ENCODE measurements at regions not wholly inside any gene's neighbourhood (a gene's known extent, or its start where the extent isn't known, plus 50 kb on each side); places are given as distances from the start of the nearest gene placed in this dataset.
"Not testable (repeated sequence)": the region's sequence is repeated elsewhere in the genome, so short reads cannot be mapped to it uniquely, and the experiment has no call there.

DNA sequence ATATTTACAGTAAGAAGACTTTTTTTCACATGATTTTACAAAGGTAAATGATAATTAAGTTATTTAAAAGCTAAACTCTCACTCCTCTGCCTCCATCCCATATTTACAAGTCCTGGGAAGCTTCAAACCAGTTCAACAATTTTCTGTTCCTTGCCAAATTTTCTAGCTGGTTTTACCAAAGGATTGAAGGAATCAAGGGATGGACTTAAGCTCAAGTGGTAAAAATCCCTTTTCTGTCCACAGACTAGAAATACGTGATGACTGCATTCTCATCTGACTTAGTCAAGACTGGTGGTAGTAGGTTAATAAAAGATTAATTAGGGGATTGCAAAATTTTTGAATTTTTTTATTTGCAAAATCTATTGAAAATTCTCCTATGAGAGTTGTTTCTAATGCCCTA, 297.3 kb downstream of the MTX2 start:
- DNase-seq (ENCODE audit: low spot score) (no peak), FAIRE-seq (no peak)

DNA sequence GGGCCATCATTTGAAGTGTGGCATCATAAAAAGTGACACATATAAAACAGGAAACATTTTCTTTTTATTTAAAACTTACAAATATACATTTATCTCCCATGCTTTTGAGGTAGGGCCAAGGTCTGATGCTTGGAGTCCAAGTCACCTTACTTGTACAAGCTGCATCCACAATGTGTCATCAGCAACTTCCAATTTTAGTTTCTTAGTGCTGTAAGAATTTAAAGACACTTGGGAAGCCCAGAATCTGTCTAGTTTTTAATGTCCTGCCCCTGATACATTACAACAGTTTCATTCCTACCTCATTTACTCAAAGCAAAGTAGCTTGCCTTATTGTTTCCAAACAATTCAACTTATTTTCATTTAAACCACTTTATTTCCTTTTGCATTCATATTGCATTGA, 297.7 kb downstream of the MTX2 start:
- DNase-seq (ENCODE audit: low spot score) (no peak), FAIRE-seq (no peak)

DNA sequence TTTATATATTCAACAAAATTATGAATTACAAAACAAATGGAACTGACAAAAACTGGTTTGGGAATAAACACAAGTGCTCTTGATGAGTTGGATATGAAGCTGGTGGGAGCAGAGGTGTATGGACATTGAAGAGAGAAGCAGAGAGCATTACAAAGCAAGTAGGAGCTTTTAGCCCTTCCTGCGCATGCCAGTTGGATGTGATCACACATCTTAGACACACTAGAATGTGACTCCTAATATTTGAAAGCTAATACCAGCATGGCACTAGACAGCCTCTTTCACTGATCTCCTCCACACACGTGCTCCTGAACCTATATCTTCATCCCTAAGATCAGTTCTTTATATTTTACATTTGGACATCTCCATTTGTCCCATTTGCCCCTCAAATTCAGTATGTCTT, 298.1 kb downstream of the MTX2 start:
- no peak for FAIRE-seq
- no peak for DNase-seq (ENCODE audit: low spot score)

DNA sequence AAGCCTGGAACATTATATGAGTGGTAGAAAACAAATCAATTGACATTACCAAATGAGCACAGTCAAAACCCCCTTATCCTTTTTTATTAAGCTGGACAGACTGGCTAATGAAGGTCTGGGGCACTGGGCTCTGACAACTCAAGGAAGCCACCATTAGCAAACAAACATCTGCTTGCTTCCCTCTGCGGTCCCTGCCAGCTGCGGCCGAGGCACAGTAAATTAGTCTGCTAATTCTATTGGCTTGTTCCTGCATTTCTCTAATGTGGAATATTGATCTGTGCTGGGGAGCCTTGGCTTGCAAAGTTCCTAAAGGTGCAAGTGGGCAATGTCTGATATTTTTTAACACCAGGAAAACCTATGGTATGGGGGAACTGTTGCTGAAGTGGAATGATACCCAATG, 300.3 kb downstream of the MTX2 start:
- DNase-seq (ENCODE audit: low spot score) (no peak), FAIRE-seq (no peak)

DNA sequence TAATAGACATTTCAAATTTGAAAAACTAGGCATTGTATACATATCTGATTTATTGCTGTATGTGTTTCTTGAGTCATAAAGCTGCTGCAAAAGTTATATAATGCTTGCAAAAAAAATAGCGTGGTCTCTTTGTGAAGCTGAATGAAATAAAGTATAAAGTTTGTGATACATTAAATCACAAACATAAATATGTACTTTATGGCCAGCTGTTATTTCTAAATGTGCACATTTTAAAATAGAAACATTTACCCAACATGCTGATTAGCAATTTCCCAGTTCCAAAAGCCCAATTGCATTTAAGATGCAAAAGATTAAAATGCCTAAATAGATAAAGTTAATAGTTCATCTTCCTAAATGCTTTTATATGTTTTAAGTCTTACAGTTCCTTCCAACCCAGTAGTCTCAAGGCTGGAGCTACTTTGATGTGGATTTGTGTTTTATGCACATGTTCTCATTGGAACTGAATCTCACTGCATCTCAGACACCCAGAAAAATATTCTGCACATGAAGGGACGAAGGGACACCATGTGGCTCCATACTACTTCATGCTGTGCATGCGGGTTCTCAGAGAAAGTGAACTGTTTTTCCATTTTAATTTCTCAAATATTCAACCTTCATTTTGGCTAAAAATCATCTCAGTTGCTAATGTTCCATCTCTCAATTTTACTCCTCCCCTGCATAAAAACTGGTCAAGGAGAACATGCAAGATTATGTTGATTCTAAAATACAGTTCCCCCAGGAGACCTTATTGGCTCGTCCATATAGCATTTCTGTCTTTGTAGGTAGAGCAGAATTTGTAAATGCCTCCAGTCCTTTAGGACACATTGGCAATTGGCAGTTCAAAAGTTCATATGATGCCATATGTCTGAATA, 304.6 kb downstream of the MTX2 start:
- no peak for FAIRE-seq
- no peak for DNase-seq (ENCODE audit: low spot score)

GRCh38 chr2:176574484-176575236, 305.4 kb downstream of the MTX2 start:
- FAIRE-seq (no peak), DNase-seq (ENCODE audit: low spot score) (no peak)

- FAIRE-seq, result no peak
Measured at GRCh38 chr2:176575237-176575744, 306.0 kb downstream of the MTX2 start.

DNA sequence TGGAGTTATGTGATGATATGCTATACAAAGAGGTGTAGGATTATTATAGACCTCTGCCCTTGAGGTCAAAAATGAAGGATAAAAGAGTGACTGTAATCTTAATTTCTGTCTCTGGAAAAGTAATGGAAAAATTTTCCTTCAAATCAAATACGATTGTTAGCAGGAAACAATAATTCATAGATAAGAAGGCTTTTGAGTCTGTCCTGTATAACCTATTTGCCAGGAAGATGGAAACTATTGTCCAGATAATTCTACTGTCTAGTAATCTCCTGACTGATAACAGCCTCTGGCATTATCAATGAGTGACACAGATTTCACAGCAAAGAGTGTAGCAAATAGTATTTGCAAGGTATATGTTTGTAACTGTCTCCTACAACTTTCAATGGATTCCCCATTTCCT, 307.8 kb downstream of the MTX2 start:
- no peak for DNase-seq (ENCODE audit: low spot score)
- no peak for FAIRE-seq

More at GRCh38 chr2:176575237-176575744, 306.0 kb downstream of the MTX2 start:
- no peak for DNase-seq (ENCODE audit: low spot score)

DNA sequence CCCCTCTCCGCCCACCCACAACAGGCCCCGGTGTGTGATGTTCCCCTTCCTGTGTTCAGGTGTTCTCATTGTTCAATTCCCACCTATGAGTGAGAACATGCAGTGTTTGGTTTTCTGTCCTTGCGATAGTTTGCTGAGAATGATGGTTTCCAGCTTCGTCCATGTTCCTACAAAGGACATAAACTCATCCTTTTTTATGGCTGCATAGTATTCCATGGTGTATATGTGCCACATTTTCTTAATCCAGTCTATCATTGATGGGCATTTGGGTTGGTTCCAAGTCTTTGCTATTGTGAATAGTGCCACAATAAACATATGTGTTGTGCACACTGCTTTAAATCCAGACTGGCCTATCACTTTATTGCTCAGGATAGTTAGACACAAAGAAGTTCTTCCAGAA, 309.1 kb downstream of the MTX2 start:
- DNase-seq (ENCODE audit: low spot score); FAIRE-seq: not testable (repeated sequence)

DNA sequence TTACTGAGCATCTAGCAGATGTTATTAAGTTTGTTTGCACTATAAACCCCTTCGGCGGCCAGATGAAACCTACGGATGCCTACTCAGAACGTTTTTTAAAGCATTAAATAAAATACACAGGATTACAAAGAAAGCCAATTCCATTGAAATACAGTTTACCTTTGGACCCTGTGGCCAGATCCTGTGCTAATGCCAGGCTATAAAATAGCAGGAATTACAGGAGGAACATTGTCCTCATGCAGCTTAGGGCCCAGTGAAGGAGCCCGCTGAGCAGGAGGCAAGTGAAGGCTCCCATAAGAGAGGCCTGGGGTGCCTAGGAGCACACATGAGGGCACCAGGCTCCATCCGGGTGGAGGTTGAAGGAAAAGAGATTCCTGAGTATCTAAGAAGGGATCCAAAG, 310.4 kb downstream of the MTX2 start:
- DNase-seq (ENCODE audit: low spot score) (no peak), FAIRE-seq (no peak)

DNA sequence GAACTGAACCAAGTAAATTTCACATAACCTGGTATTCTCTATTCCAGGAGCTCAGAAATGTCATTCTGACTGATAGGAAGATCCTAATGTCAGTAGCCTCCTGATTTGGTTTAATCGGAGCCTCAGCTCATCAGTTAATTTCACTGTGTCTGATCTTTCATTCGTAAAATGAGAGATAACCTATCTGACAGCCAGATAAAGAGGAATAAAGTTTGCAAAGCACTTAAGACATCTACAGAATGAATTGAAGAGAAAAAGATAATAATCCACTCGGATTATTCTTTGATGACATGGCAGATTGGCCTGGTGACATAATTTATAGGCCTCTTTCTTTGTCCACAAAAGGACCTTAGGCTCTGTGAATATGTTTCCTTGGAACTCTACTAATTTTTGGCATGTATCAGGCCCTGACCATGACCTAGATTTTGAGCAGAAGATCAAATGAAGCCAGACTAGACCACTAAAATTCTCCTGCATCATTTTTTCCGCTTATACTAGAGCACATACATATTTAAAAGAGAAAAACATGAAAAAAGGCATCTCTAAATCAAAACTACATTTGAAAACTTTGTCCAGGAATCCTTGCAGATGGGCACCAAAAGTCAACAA, 312.4 kb downstream of the MTX2 start:
- DNase-seq (ENCODE audit: low spot score) (no peak), FAIRE-seq (no peak)

GRCh38 chr2:176582176-176582575, 312.9 kb downstream of the MTX2 start:
- no peak for FAIRE-seq
- DNase-seq (ENCODE audit: low spot score), result no peak

DNA sequence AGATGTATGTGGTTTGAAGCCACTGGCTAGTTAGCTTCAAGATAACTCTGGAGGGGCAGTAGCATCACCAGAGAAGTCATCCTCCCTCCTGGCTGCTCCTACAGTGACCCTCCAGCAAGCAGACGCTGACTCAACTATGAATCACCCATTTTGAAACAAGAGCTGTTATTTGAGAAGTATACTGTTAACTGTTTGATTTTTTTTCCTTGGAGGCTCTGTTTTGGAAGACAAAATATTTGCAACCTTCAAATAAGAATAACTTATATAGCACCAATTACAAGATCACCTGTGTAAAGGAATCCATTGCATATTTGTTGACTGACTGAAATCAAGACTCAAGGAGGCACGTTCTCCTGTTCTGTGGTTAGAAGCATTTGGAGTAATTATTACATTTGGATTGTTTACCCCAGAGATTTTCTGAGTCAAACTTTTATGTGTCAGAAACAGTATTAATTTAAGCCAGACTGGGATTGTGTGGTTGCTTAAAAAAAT, 313.8 kb downstream of the MTX2 start:
- DNase-seq (ENCODE audit: low spot score), result peak; percentile 65

GRCh38 chr2:176583607-176584006, 314.4 kb downstream of the MTX2 start:
- peak; percentile 12 for DNase-seq (ENCODE audit: low spot score)
- no peak for FAIRE-seq

More for the DNA sequence above, 313.8 kb downstream of the MTX2 start:
- peak; percentile 48 for FAIRE-seq

- no peak for FAIRE-seq
Measured at GRCh38 chr2:176584333-176584732, 315.1 kb downstream of the MTX2 start.

DNA sequence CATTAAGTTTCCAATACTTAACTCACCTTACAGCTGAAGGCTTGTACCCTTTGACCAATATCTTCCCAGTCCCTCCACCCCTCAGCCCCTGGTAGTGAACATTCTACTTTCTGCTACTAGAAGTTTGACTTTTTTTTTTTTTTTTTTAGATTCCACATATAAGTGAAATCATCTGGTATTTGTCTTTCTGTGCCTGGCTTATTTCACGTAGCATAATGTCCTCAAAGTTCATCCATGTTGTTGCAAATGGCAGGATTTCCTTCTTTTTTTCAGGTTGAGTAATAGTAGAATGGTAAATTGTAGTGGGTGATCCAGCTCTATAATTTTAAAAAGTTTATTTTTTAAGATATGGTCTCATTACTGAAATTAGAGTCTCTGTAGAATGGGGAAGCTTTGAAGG, 316.0 kb downstream of the MTX2 start:
- FAIRE-seq, result no peak
- no peak for DNase-seq (ENCODE audit: low spot score)

More at GRCh38 chr2:176584333-176584732, 315.1 kb downstream of the MTX2 start:
- DNase-seq (ENCODE audit: low spot score), result no peak

DNA sequence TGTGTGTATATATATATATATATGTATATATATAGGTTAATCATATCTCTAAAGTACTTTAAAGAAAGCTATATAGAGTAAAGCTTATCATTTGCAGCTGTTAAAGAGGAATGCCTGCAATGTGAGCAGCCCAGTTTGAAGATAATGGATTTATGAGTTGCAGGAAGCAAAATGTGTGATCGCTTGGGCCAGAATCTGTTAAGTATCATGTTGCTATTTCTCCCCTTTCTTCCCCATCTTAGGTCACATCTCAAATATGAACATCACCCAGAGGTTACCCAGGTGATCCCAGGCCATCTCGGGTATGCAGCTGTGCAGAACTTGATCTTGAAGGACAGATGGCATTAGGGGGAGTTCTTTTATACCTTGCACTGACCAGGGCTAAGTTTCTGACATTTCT, 316.5 kb downstream of the MTX2 start:
- DNase-seq (ENCODE audit: low spot score) (no peak), FAIRE-seq (no peak)

GRCh38 chr2:176589287-176589686, 320.0 kb downstream of the MTX2 start:
- FAIRE-seq, result no peak
- DNase-seq (ENCODE audit: low spot score), result no peak

DNA sequence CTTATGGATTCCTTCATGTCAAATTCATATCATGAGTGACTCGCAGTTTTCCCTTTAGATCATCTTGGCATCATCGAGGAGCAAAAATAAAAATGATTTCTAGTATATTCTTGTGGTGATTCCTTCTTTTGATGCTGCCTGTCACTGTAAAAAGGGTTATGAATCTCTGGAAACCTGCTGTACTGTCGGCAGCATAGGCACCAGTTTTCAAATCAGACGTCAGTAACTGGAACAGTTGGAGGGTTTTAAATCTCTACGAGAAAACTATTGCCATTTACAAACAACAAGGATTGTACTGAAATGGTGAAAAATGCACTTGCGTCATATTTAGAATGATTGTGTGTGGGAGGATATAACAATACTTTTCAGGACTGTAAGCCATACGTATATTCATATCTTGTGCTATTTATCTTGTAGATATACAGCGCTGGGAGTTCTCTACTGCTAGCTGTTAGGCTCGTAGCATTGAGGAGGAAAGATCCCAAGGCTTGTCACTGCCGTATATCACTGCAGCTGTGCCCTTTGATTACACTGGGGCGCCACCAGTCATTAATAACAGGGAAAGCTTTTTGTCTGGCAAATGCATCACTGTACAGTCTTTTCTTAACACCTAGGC, 320.7 kb downstream of the MTX2 start:
- FAIRE-seq, result no peak

DNA sequence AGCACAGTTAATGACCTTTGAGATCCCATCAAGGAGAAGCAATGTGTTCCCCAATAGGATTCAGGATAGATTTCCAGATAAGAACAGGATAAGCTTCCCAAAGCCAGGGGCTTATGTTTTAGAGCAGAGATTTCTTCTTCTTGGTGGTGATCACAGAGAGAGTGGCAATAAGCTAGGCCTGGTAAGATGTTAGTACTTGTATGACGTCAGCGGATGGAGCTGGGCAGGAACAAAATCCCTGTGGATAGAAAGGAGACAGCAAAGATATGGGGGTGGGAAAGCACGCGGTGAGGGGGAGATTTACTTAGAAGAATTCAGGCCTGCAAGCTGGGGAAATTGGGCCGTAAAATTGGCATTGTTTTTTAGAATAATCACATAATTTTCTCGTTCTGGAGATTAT, 323.0 kb downstream of the MTX2 start:
- DNase-seq (ENCODE audit: low spot score), result no peak

More for the DNA sequence above, 320.7 kb downstream of the MTX2 start:
- no peak for DNase-seq (ENCODE audit: low spot score)

GRCh38 chr2:176595986-176596385, 326.7 kb downstream of the MTX2 start:
- DNase-seq (ENCODE audit: low spot score) (no peak), FAIRE-seq (no peak)

More for the DNA sequence above, 323.0 kb downstream of the MTX2 start:
- FAIRE-seq, result no peak

Measured in urothelium cell line (cell line).